ENCODE measurements at regions not wholly inside any gene's neighbourhood (a gene's known extent, or its start where the extent isn't known, plus 50 kb on each side); places are given as distances from the start of the nearest gene placed in this dataset.

DNA sequence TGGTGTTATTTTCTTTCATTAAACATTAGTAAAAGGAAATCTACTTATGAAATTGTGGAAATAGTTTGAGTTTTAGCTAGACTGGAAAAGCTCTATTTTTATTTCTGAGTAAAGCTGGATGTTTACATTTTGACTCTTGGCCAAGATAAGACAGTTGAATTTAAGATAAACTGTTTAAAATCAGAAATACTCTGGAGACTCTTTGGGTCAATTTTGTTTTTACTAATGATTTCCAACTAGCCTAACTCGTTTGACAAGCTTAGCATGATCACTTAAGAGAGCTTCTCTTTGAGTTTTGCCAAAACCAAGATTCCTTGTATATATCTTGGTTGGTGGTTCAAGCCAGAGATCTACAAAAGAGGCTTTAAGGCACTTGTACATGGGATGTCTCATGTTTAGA is 724.8 kb upstream of the LUZP2 start:
- no peak for TF ChIP-seq EZH2 (IDR thresholded peaks at IDR 0.05; ENCODE audit: low read length)
- TF ChIP-seq, protein P1, sequence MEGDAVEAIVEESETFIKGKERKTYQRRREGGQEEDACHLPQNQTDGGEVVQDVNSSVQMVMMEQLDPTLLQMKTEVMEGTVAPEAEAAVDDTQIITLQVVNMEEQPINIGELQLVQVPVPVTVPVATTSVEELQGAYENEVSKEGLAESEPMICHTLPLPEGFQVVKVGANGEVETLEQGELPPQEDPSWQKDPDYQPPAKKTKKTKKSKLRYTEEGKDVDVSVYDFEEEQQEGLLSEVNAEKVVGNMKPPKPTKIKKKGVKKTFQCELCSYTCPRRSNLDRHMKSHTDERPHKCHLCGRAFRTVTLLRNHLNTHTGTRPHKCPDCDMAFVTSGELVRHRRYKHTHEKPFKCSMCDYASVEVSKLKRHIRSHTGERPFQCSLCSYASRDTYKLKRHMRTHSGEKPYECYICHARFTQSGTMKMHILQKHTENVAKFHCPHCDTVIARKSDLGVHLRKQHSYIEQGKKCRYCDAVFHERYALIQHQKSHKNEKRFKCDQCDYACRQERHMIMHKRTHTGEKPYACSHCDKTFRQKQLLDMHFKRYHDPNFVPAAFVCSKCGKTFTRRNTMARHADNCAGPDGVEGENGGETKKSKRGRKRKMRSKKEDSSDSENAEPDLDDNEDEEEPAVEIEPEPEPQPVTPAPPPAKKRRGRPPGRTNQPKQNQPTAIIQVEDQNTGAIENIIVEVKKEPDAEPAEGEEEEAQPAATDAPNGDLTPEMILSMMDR (optimal IDR thresholded peaks at IDR 0.05 in 1 of 3, IDR thresholded peaks at IDR 0.05 in 1 of 3, conservative IDR thresholded peaks at IDR 0.05 in 1 of 3; ENCODE audit: extremely low read depth in 1 of 3, insufficient read depth in 2 of 3, low read length in 3 of 3) = no peak
